ENCODE measurements at regions not wholly inside any gene's neighbourhood (a gene's known extent, or its start where the extent isn't known, plus 50 kb on each side); places are given as distances from the start of the nearest gene placed in this dataset.

GRCh38 chrX:121337816-121338215, 290.4 kb downstream of the GLUD2 start:
- intact Hi-C loops (cut with micrococcal nuclease), result no loop called here
- H3K9me3 Mint-ChIP-seq (ENCODE audit: insufficient read depth), result no peaks in the 10 kb centered on the region
- no peak for DNase-seq
- no CpG with 5 or more reads among the region's 2 CpGs for WGBS (ENCODE audit: insufficient coverage)
- no peaks in the 10 kb centered on the region for H3K27me3 ChIP-seq (replicated peaks in 1 of 4; ENCODE audit: control extremely low read depth in 1 of 4, control insufficient read depth in 3 of 4, insufficient read depth in 4 of 4, low read length in 3 of 4)
- POLR2A ChIA-PET, result no interaction called here
- CTCF ChIA-PET, result no interaction called here
- H3K4me3 Mint-ChIP-seq, result no peak overlapping the region
- no peaks in the 10 kb centered on the region for H3K9me3 ChIP-seq (ENCODE audit: control extremely low read depth in 1 of 3, control insufficient read depth in 2 of 3, insufficient read depth in 1 of 3, low read length in 2 of 3)
- no peak overlapping the region for H3K27ac ChIP-seq (ENCODE audit: low read length in 2 of 2)
- no peaks in the 10 kb centered on the region for H3K4me1 ChIP-seq (ENCODE audit: control insufficient read depth in 2 of 2, insufficient read depth in 2 of 2, low read length in 2 of 2)
- H2AFZ ChIP-seq (ENCODE audit: insufficient read depth, low read depth, low read length, poor library complexity, severe bottlenecking), result no peak overlapping the region
- no peak overlapping the region for H3K4me2 ChIP-seq (replicated peaks; ENCODE audit: low read depth, low read length, poor library complexity, severe bottlenecking)
- ATAC-seq (ENCODE audit: low read depth), result no peak
- no peaks in the 10 kb centered on the region for H3K36me3 ChIP-seq (replicated peaks in 1 of 2; ENCODE audit: control extremely low read depth in 1 of 2, control insufficient read depth in 1 of 2, extremely low read depth in 1 of 2, insufficient read depth in 2 of 2, low read length in 1 of 2)
- no peaks in the 10 kb centered on the region for H3K27me3 Mint-ChIP-seq
- no peaks in the 10 kb centered on the region for H4K20me1 ChIP-seq (ENCODE audit: control insufficient read depth, insufficient read depth, low read length, poor library complexity, severe bottlenecking)
- H3K79me2 ChIP-seq (ENCODE audit: control insufficient read depth, insufficient read depth, low read length), result no peaks in the 10 kb centered on the region
- TF ChIP-seq, protein P1, sequence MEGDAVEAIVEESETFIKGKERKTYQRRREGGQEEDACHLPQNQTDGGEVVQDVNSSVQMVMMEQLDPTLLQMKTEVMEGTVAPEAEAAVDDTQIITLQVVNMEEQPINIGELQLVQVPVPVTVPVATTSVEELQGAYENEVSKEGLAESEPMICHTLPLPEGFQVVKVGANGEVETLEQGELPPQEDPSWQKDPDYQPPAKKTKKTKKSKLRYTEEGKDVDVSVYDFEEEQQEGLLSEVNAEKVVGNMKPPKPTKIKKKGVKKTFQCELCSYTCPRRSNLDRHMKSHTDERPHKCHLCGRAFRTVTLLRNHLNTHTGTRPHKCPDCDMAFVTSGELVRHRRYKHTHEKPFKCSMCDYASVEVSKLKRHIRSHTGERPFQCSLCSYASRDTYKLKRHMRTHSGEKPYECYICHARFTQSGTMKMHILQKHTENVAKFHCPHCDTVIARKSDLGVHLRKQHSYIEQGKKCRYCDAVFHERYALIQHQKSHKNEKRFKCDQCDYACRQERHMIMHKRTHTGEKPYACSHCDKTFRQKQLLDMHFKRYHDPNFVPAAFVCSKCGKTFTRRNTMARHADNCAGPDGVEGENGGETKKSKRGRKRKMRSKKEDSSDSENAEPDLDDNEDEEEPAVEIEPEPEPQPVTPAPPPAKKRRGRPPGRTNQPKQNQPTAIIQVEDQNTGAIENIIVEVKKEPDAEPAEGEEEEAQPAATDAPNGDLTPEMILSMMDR (IDR thresholded peaks at IDR 0.05), result no peak
- no peak for TF ChIP-seq EZH2 (IDR thresholded peaks at IDR 0.05; ENCODE audit: borderline replicate concordance, insufficient read depth, low read depth, low read length, poor library complexity, severe bottlenecking)
- no peak overlapping the region for H3K4me3 ChIP-seq (ENCODE audit: control extremely low read depth in 1 of 5, extremely low read depth in 1 of 5, insufficient read depth in 1 of 5, low read depth in 2 of 5, low read length in 4 of 5)
- H3K9ac ChIP-seq (ENCODE audit: low read length), result no peak overlapping the region
- H3K27ac Mint-ChIP-seq, result no peak overlapping the region
- H3K4me1 Mint-ChIP-seq, result no peaks in the 10 kb centered on the region

DNA sequence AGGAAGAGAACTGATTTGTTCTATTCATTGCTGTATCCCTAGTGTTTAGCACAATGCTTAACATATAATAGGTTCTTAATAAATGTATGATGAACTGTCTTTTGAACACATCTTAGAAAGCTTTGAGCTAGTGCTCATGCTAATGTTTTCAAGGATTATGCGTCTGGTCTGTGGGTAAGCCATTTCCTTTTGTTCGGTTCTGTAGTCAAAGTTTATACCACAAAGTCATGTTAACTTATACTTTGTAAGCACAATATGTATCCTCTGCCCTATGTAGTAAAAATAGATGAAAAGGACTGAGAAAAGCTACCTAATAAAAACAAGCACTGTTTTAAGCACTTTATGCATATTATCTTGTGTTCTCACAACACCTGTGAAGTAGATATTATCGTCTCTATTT, 301.9 kb downstream of the GLUD2 start:
- no peaks in the 10 kb centered on the region for H3K4me1 ChIP-seq (ENCODE audit: control insufficient read depth in 2 of 2, insufficient read depth in 2 of 2, low read length in 2 of 2)
- no peak overlapping the region for H3K27ac Mint-ChIP-seq
- H3K27ac ChIP-seq (ENCODE audit: low read length in 2 of 2), result no peak overlapping the region
- no peak overlapping the region for H3K4me3 ChIP-seq (ENCODE audit: control extremely low read depth in 1 of 5, extremely low read depth in 1 of 5, insufficient read depth in 1 of 5, low read depth in 2 of 5, low read length in 4 of 5)
- ATAC-seq (ENCODE audit: low read depth) (no peak), DNase-seq (no peak)
- ChIA-PET POLR2A (no interaction called here), CTCF (no interaction called here)
- H3K36me3 ChIP-seq (replicated peaks in 1 of 2; ENCODE audit: control extremely low read depth in 1 of 2, control insufficient read depth in 1 of 2, extremely low read depth in 1 of 2, insufficient read depth in 2 of 2, low read length in 1 of 2), result no peaks in the 10 kb centered on the region
- intact Hi-C loops (cut with micrococcal nuclease), result no loop called here
- peaks cover 3% of the 10 kb centered on the region for H3K27me3 Mint-ChIP-seq
- H3K9ac ChIP-seq (ENCODE audit: low read length), result no peak overlapping the region
- H3K9me3 Mint-ChIP-seq (ENCODE audit: insufficient read depth), result no peaks in the 10 kb centered on the region
- no peaks in the 10 kb centered on the region for H3K27me3 ChIP-seq (replicated peaks in 1 of 4; ENCODE audit: control extremely low read depth in 1 of 4, control insufficient read depth in 3 of 4, insufficient read depth in 4 of 4, low read length in 3 of 4)
- H3K4me1 Mint-ChIP-seq, result no peaks in the 10 kb centered on the region
- no peak overlapping the region for H3K4me3 Mint-ChIP-seq
- no peak overlapping the region for H3K4me2 ChIP-seq (replicated peaks; ENCODE audit: low read depth, low read length, poor library complexity, severe bottlenecking)
- TF ChIP-seq, protein P1 (IDR thresholded peaks at IDR 0.05), result no peak
- TF ChIP-seq EZH2 (IDR thresholded peaks at IDR 0.05; ENCODE audit: borderline replicate concordance, insufficient read depth, low read depth, low read length, poor library complexity, severe bottlenecking), result no peak
- no peaks in the 10 kb centered on the region for H4K20me1 ChIP-seq (ENCODE audit: control insufficient read depth, insufficient read depth, low read length, poor library complexity, severe bottlenecking)
- no peak overlapping the region for H2AFZ ChIP-seq (ENCODE audit: insufficient read depth, low read depth, low read length, poor library complexity, severe bottlenecking)
- no CpG with 5 or more reads among the region's 3 CpGs for WGBS (ENCODE audit: insufficient coverage)
- no peaks in the 10 kb centered on the region for H3K9me3 ChIP-seq (ENCODE audit: control extremely low read depth in 1 of 3, control insufficient read depth in 2 of 3, insufficient read depth in 1 of 3, low read length in 2 of 3)
- H3K79me2 ChIP-seq (ENCODE audit: control insufficient read depth, insufficient read depth, low read length), result no peaks in the 10 kb centered on the region

Measured in B cell (primary cell).